Hippocampal formation (tissue), 2 donors: ENCODE measurements at regions not wholly inside any gene's neighbourhood (a gene's known extent, or its start where the extent isn't known, plus 50 kb on each side); places are given as distances from the start of the nearest gene placed in this dataset.

Source experiments
- DNase-seq, 2 donors: peaks; one replicate each; lab custom pipeline; 2025; lab: John Stamatoyannopoulos, UW

- DNase-seq, result no peak
These were observed 277.8 kb upstream of the SYT1 start for GRCh38 chr12:78586790-78587189.

GRCh38 chr12:78599366-78599765, 265.2 kb upstream of the SYT1 start:
- DNase-seq, result no peak

GRCh38 chr12:78600541-78600940, 264.0 kb upstream of the SYT1 start:
- DNase-seq, result no peak

- DNase-seq, result no peak
These were observed 253.1 kb upstream of the SYT1 start for GRCh38 chr12:78611504-78611903.

- DNase-seq, result no peak
These were observed 252.4 kb upstream of the SYT1 start for GRCh38 chr12:78612190-78612589.

GRCh38 chr12:78617683-78618082, 246.9 kb upstream of the SYT1 start:
- DNase-seq, result no peak

- DNase-seq, result no peak
These were observed 241.9 kb upstream of the SYT1 start for GRCh38 chr12:78622529-78623195.

GRCh38 chr12:78628491-78629100, 236.0 kb upstream of the SYT1 start:
- no peak for DNase-seq

GRCh38 chr12:78636231-78636855, 228.2 kb upstream of the SYT1 start:
- DNase-seq, result no peak

GRCh38 chr12:78641837-78642423, 222.6 kb upstream of the SYT1 start:
- no peak for DNase-seq

- DNase-seq, result no peak
These were observed 218.6 kb upstream of the SYT1 start for GRCh38 chr12:78645956-78646355.

- DNase-seq, result no peak
These were observed 212.8 kb upstream of the SYT1 start for GRCh38 chr12:78651755-78652154.

- no peak for DNase-seq
These were observed 198.0 kb upstream of the SYT1 start for GRCh38 chr12:78666584-78666983.

GRCh38 chr12:78671295-78671694, 193.3 kb upstream of the SYT1 start:
- no peak for DNase-seq

GRCh38 chr12:78672033-78672432, 192.5 kb upstream of the SYT1 start:
- no peak for DNase-seq

GRCh38 chr12:78674311-78675090, 190.1 kb upstream of the SYT1 start:
- peak in 1 of 2 donors; percentile 4 for DNase-seq

GRCh38 chr12:78680596-78680995, 184.0 kb upstream of the SYT1 start:
- no peak for DNase-seq

GRCh38 chr12:78683031-78683430, 181.5 kb upstream of the SYT1 start:
- no peak for DNase-seq

- no peak for DNase-seq
These were observed 180.9 kb upstream of the SYT1 start for GRCh38 chr12:78683626-78684025.

GRCh38 chr12:78684419-78684818, 180.2 kb upstream of the SYT1 start:
- DNase-seq, result no peak

GRCh38 chr12:78695749-78696148, 168.8 kb upstream of the SYT1 start:
- DNase-seq, result no peak

GRCh38 chr12:78696267-78696666, 168.3 kb upstream of the SYT1 start:
- no peak for DNase-seq
